ENCODE measurements at regions not wholly inside any gene's neighbourhood (a gene's known extent, or its start where the extent isn't known, plus 50 kb on each side); places are given as distances from the start of the nearest gene placed in this dataset.

DNA sequence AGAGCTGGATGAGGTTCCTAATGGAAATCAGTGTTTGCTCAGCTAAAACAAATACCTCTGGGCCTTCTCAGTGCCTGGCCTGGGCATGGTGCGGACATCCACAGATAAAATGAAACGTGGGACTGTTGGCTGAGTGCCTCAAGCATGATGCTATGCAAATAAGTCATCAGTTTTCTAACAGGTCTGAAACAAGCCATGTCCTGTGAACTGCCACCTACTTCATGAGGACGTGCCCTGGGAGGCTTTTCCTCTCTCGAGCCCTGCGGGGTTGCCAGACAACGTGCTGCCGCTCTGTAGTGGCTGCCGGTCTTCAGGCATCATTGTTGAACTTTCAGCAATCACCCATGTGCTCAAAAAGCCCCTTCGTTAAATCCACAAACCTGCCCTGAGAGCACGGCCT, 240.4 kb upstream of the IRX2 start:
- no peak for ATAC-seq (ENCODE audit: low FRiP score in 2 of 2)
- WGBS, 2 donors: 57% methylated on average over 10 of the region's 10 CpGs
- DNase-seq: no peak

DNA sequence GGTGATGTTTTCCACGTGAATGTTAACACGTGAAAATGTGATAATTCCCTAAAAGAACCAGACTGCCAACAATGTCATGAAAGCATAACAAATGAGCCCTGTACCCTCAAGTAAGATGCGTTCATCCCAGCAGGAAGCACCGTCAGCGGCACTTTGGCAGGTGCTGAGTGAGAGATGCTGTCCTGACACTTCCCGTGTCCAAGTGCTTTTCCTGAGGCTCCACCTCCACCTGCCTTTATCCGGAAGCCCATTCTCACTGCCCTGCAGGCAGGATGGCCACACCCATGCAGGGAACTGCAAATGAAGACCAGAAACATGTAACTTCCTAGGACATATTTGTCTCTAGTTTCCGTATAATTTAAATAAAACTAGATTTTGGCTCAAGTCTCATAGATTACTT, 238.0 kb upstream of the IRX2 start:
- H3K4me1 ChIP-seq: no peaks in the 10 kb centered on the region
- ATAC-seq (ENCODE audit: low FRiP score in 2 of 2): no peak
- no peaks in the 10 kb centered on the region for H3K36me3 ChIP-seq

More for the DNA sequence above, 240.4 kb upstream of the IRX2 start:
- Histone ChIP-seq H3K27ac (no peak overlapping the region), H3K4me1 (no peaks in the 10 kb centered on the region), H3K9me3 (no peaks in the 10 kb centered on the region), H3K36me3 (no peaks in the 10 kb centered on the region), H3K27me3 (no peaks in the 10 kb centered on the region), H3K4me3 (no peak overlapping the region)
- TF ChIP-seq POLR2AphosphoS5 (IDR thresholded peaks at IDR 0.05) (no peak), EP300 (IDR thresholded peaks at IDR 0.05) (no peak), POLR2A (IDR thresholded peaks at IDR 0.05) (no peak)
- TF ChIP-seq, protein P1, sequence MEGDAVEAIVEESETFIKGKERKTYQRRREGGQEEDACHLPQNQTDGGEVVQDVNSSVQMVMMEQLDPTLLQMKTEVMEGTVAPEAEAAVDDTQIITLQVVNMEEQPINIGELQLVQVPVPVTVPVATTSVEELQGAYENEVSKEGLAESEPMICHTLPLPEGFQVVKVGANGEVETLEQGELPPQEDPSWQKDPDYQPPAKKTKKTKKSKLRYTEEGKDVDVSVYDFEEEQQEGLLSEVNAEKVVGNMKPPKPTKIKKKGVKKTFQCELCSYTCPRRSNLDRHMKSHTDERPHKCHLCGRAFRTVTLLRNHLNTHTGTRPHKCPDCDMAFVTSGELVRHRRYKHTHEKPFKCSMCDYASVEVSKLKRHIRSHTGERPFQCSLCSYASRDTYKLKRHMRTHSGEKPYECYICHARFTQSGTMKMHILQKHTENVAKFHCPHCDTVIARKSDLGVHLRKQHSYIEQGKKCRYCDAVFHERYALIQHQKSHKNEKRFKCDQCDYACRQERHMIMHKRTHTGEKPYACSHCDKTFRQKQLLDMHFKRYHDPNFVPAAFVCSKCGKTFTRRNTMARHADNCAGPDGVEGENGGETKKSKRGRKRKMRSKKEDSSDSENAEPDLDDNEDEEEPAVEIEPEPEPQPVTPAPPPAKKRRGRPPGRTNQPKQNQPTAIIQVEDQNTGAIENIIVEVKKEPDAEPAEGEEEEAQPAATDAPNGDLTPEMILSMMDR (IDR thresholded peaks at IDR 0.05): no peak

DNA sequence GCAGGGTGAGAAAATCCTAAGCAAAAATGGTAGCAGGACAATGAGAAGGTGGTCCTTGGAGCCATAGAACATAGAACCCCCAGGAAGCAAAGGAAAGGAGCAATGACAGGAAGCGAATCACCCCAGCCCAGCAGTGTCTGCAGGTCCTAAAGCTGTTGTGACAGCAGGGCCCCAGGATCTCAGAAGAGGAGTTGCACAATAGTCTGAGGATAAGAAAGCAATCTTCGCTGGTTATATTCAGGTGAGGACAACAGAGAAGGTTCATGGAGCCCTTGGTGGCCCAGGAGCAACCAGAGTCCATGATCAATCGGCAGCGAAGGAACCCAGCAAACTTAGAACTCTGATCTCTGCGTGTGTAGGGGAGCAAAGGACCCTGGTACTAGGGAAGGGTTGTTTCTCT, 234.8 kb upstream of the IRX2 start:
- Histone ChIP-seq H3K27me3 (no peaks in the 10 kb centered on the region), H3K36me3 (no peaks in the 10 kb centered on the region), H3K9me3 (no peaks in the 10 kb centered on the region), H3K4me3 (no peak overlapping the region), H3K27ac (no peak overlapping the region), H3K4me1 (no peaks in the 10 kb centered on the region)
- no peak for ATAC-seq (ENCODE audit: low FRiP score in 2 of 2)
- DNase-seq: no peak
- 78 to 87% methylated on average over 5 of the region's 5 CpGs for WGBS, 2 donors
- TF ChIP-seq POLR2A (IDR thresholded peaks at IDR 0.05) (no peak), POLR2AphosphoS5 (IDR thresholded peaks at IDR 0.05) (no peak), EP300 (IDR thresholded peaks at IDR 0.05) (no peak)
- TF ChIP-seq, protein P1 (IDR thresholded peaks at IDR 0.05): no peak

More for the DNA sequence above, 238.0 kb upstream of the IRX2 start:
- TF ChIP-seq POLR2AphosphoS5 (IDR thresholded peaks at IDR 0.05): no peak
- no peak for TF ChIP-seq POLR2A (IDR thresholded peaks at IDR 0.05)
- no peak for TF ChIP-seq EP300 (IDR thresholded peaks at IDR 0.05)
- TF ChIP-seq, protein P1 (IDR thresholded peaks at IDR 0.05): no peak
- 43 to 57% methylated on average over 8 of the region's 8 CpGs for WGBS, 2 donors
- Histone ChIP-seq H3K4me3 (no peak overlapping the region), H3K27ac (no peak overlapping the region), H3K9me3 (no peaks in the 10 kb centered on the region), H3K27me3 (no peaks in the 10 kb centered on the region)
- no peak for DNase-seq

DNA sequence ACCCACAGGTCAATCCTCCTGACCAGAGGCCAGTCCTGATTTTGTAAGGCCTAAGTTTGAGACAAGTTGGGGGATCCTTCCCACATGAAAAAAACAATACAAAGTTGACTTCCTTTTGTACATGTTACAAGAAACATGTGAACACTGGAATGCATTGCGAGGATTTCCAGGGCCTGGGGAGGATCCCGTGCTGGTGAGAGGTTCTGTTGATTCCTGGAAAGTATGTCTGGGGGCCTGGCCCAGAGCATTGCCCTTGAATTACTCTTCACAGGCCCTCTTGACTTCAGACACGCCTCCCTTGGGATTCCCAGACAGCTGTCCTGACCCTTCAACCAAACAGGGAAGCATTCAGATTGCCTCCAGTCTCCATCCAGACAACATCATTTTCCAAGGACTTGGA, 234.2 kb upstream of the IRX2 start:
- no peak overlapping the region for H3K27ac ChIP-seq
- 63 to 80% methylated on average over 3 of the region's 3 CpGs for WGBS, 2 donors

More for the DNA sequence above, 234.2 kb upstream of the IRX2 start:
- H3K27me3 ChIP-seq: no peaks in the 10 kb centered on the region
- H3K4me1 ChIP-seq: no peaks in the 10 kb centered on the region
- DNase-seq: no peak
- H3K4me3 ChIP-seq: no peak overlapping the region
- TF ChIP-seq POLR2AphosphoS5 (IDR thresholded peaks at IDR 0.05): no peak
- no peak for TF ChIP-seq EP300 (IDR thresholded peaks at IDR 0.05)
- no peak for TF ChIP-seq POLR2A (IDR thresholded peaks at IDR 0.05)
- TF ChIP-seq, protein P1 (IDR thresholded peaks at IDR 0.05): no peak
- H3K9me3 ChIP-seq: no peaks in the 10 kb centered on the region
- no peak for ATAC-seq (ENCODE audit: low FRiP score in 2 of 2)
- no peaks in the 10 kb centered on the region for H3K36me3 ChIP-seq
